ENCODE measurements at regions not wholly inside any gene's neighbourhood (a gene's known extent, or its start where the extent isn't known, plus 50 kb on each side); places are given as distances from the start of the nearest gene placed in this dataset.
"Not testable (repeated sequence)": the region's sequence is repeated elsewhere in the genome, so short reads cannot be mapped to it uniquely, and the experiment has no call there.

DNA sequence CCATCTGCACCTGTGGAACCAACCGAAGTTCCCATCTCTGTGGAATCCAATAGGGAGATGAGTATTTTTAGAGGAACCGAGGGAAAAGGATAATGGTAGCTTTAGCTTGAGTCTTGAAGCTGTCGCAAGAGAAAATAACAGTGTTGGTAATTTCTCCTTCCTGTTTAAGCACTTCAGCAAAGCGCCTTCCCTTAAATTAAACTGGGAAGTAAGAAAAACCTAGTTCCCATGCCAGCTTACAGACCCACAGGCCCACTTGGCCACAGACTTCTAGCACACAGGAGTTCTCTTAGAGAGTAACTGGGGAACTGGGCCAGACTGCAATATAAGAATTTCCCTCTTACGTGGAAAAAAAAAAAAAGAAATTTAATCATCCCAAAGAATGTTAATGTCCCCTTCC is 223.8 kb downstream of the EFCAB11 start:
- Histone ChIP-seq H3K27ac (ENCODE audit: low read depth, low read length) (no peak overlapping the region), H4K20me1 (ENCODE audit: insufficient read depth, low read length) (no peaks in the 10 kb centered on the region), H3K27me3 (ENCODE audit: insufficient read depth, low read length) (no peaks in the 10 kb centered on the region), H3K4me2 (ENCODE audit: insufficient read depth, low read length) (no peak overlapping the region), H3K36me3 (ENCODE audit: insufficient read depth, low read length) (no peaks in the 10 kb centered on the region), H3K4me1 (ENCODE audit: insufficient read depth, low read length) (no peaks in the 10 kb centered on the region), H3K9me3 (ENCODE audit: low read depth, low read length) (no peaks in the 10 kb centered on the region), H3K4me3 (ENCODE audit: insufficient read depth, low read length) (no peak overlapping the region), H2AFZ (ENCODE audit: low read length) (no peak overlapping the region), H3K79me2 (ENCODE audit: insufficient read depth, low read length) (no peaks in the 10 kb centered on the region)
- TF ChIP-seq, protein P1, sequence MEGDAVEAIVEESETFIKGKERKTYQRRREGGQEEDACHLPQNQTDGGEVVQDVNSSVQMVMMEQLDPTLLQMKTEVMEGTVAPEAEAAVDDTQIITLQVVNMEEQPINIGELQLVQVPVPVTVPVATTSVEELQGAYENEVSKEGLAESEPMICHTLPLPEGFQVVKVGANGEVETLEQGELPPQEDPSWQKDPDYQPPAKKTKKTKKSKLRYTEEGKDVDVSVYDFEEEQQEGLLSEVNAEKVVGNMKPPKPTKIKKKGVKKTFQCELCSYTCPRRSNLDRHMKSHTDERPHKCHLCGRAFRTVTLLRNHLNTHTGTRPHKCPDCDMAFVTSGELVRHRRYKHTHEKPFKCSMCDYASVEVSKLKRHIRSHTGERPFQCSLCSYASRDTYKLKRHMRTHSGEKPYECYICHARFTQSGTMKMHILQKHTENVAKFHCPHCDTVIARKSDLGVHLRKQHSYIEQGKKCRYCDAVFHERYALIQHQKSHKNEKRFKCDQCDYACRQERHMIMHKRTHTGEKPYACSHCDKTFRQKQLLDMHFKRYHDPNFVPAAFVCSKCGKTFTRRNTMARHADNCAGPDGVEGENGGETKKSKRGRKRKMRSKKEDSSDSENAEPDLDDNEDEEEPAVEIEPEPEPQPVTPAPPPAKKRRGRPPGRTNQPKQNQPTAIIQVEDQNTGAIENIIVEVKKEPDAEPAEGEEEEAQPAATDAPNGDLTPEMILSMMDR (IDR thresholded peaks at IDR 0.05; ENCODE audit: extremely low read depth, low read depth, low read length): no peak
- peak; percentile 54 for DNase-seq (ENCODE audit: insufficient read length, low spot score, missing footprints)

DNA sequence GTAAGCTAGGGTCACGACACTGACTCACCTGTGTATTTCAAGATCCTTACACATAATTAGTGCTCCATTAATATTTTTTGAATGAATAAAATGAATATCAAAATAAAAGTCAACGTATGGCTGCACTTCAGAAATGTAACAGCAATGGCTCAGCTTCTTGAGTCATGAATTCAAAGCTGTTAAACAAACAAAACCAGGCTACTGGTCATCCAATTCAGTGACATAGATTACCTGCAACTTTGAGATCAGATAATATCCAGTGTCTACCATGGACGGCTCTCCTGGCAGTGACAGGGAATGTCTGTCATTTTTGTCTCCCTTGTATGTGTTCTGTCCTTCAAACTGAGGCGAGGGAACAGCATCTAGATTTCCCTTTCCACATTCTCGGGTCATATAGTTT is 225.6 kb downstream of the EFCAB11 start:
- no peak overlapping the region for H3K4me3 ChIP-seq (ENCODE audit: insufficient read depth, low read length)
- H3K27ac ChIP-seq (ENCODE audit: low read depth, low read length): no peak overlapping the region
- no peaks in the 10 kb centered on the region for H3K27me3 ChIP-seq (ENCODE audit: insufficient read depth, low read length)
- H3K9me3 ChIP-seq (ENCODE audit: low read depth, low read length): no peaks in the 10 kb centered on the region
- no peaks in the 10 kb centered on the region for H3K36me3 ChIP-seq (ENCODE audit: insufficient read depth, low read length)
- DNase-seq (ENCODE audit: insufficient read length, low spot score, missing footprints): peak; percentile 36
- no peaks in the 10 kb centered on the region for H4K20me1 ChIP-seq (ENCODE audit: insufficient read depth, low read length)
- no peaks in the 10 kb centered on the region for H3K79me2 ChIP-seq (ENCODE audit: insufficient read depth, low read length)
- H3K4me1 ChIP-seq (ENCODE audit: insufficient read depth, low read length): peaks cover 5% of the 10 kb centered on the region
- TF ChIP-seq, protein P1 (IDR thresholded peaks at IDR 0.05; ENCODE audit: extremely low read depth, low read depth, low read length): no peak
- no peak overlapping the region for H2AFZ ChIP-seq (ENCODE audit: low read length)
- H3K4me2 ChIP-seq (ENCODE audit: insufficient read depth, low read length): no peak overlapping the region

DNA sequence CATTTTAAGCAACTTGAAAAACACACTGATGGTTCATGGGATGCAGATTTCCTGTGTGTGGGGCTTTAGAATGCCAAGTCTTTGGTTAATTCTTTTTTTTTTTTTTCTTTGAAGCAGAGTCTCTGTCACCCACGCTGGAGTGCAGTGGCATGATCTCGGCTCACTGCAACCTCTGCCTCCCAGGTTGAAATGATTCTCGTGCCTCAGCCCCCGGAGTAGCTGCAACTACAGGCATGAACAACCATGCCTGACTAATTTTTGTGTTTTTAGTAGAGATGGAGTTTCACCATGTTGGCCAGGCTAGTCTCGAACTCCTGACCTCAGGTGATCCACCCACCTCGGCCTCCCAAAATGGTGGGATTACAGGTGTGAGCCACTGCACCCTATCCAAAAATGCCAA is 228.3 kb downstream of the EFCAB11 start:
- not testable (repeated sequence) for H2AFZ ChIP-seq (ENCODE audit: low read length); H3K27ac ChIP-seq (ENCODE audit: low read depth, low read length); DNase-seq (ENCODE audit: insufficient read length, low spot score, missing footprints); H4K20me1 ChIP-seq (ENCODE audit: insufficient read depth, low read length); H3K27me3 ChIP-seq (ENCODE audit: insufficient read depth, low read length); H3K4me3 ChIP-seq (ENCODE audit: insufficient read depth, low read length); H3K79me2 ChIP-seq (ENCODE audit: insufficient read depth, low read length); H3K36me3 ChIP-seq (ENCODE audit: insufficient read depth, low read length); H3K9me3 ChIP-seq (ENCODE audit: low read depth, low read length); H3K4me2 ChIP-seq (ENCODE audit: insufficient read depth, low read length); H3K4me1 ChIP-seq (ENCODE audit: insufficient read depth, low read length)

DNA sequence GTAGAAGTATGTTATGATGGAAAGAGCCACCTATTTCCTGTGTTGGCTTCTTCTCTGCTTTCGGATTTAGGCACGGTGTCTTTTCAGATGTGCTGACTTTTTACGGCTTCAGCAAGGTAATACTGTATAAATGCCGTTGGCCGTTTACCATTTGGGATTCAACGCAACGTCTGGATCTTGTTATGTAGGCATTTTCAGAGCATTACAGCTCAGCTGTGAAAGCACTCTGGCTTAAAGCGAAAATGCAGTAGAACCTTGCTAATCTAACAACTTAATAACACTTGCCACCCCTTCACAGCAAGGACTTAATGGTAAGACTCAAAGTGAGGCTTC is 229.9 kb downstream of the EFCAB11 start:
- H3K27ac ChIP-seq (ENCODE audit: low read depth, low read length): no peak overlapping the region
- peak overlapping the region; percentile 87 for H3K4me2 ChIP-seq (ENCODE audit: insufficient read depth, low read length)
- no peaks in the 10 kb centered on the region for H4K20me1 ChIP-seq (ENCODE audit: insufficient read depth, low read length)
- TF ChIP-seq, protein P1 (IDR thresholded peaks at IDR 0.05; ENCODE audit: extremely low read depth, low read depth, low read length): no peak
- peaks cover 5% of the 10 kb centered on the region for H3K4me1 ChIP-seq (ENCODE audit: insufficient read depth, low read length)
- no peaks in the 10 kb centered on the region for H3K36me3 ChIP-seq (ENCODE audit: insufficient read depth, low read length)
- no peaks in the 10 kb centered on the region for H3K9me3 ChIP-seq (ENCODE audit: low read depth, low read length)
- peak overlapping the region; percentile 80 for H2AFZ ChIP-seq (ENCODE audit: low read length)
- peak overlapping the region; percentile 63 for H3K4me3 ChIP-seq (ENCODE audit: insufficient read depth, low read length)
- peak; percentile 27 for DNase-seq (ENCODE audit: insufficient read length, low spot score, missing footprints)
- no peaks in the 10 kb centered on the region for H3K27me3 ChIP-seq (ENCODE audit: insufficient read depth, low read length)
- H3K79me2 ChIP-seq (ENCODE audit: insufficient read depth, low read length): no peaks in the 10 kb centered on the region

All from osteoblast (primary cell).